ENCODE measurements at regions not wholly inside any gene's neighbourhood (a gene's known extent, or its start where the extent isn't known, plus 50 kb on each side); places are given as distances from the start of the nearest gene placed in this dataset.

DNA sequence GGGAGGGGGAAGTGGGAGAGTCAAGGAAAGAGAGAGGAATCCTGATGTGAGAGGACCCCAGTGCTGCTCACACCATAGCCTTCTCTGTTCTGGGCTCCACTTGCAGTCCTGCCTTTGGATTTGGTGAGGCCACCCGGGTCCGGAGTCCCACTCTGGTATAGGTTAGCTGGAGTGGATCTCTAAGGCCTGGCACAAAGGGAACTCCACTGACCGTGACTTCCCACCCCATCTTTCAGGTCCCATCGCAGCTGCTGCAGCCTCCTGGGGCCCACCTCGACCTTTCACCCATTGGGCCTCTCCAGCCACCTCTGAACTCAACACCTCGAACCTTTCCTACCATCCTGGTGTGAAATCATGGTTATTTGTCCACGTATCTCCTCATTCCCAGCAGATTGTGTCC lies 324.4 kb downstream of the MATN1 start:
- no peak overlapping the region for H3K27ac ChIP-seq
- no peak for DNase-seq (ENCODE audit: low spot score in 2 of 2)
- intact Hi-C loops (cut with DNase I) = no loop called here
- no peak overlapping the region for H3K4me3 ChIP-seq
- no peaks in the 10 kb centered on the region for H3K27me3 ChIP-seq
- H3K4me1 ChIP-seq = no peaks in the 10 kb centered on the region
- TF ChIP-seq, protein P1, sequence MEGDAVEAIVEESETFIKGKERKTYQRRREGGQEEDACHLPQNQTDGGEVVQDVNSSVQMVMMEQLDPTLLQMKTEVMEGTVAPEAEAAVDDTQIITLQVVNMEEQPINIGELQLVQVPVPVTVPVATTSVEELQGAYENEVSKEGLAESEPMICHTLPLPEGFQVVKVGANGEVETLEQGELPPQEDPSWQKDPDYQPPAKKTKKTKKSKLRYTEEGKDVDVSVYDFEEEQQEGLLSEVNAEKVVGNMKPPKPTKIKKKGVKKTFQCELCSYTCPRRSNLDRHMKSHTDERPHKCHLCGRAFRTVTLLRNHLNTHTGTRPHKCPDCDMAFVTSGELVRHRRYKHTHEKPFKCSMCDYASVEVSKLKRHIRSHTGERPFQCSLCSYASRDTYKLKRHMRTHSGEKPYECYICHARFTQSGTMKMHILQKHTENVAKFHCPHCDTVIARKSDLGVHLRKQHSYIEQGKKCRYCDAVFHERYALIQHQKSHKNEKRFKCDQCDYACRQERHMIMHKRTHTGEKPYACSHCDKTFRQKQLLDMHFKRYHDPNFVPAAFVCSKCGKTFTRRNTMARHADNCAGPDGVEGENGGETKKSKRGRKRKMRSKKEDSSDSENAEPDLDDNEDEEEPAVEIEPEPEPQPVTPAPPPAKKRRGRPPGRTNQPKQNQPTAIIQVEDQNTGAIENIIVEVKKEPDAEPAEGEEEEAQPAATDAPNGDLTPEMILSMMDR (IDR thresholded peaks at IDR 0.05) = no peak
- H3K9me3 ChIP-seq = no peaks in the 10 kb centered on the region
- no peaks in the 10 kb centered on the region for H3K36me3 ChIP-seq

DNA sequence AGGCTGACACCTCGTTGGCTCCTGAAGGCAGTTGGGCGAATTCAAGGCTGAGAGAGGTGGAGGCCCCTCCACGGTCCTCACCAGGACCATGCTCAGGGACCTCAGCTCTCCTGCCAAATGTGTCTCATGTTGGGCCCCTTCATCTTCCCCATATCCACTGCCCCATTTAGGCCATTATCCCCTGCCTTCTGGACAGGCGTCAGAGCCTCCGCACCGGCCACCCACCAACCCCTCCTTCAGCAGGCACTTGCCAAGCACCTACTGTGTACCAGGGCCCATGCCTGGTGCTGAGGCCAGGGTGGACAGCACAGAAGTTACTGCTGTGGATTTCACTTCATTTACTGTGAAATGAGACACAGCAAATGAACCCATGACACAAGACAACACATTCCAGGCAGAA lies 325.8 kb downstream of the MATN1 start:
- no peak overlapping the region for H3K4me3 ChIP-seq
- no peaks in the 10 kb centered on the region for H3K36me3 ChIP-seq
- H3K27ac ChIP-seq = no peak overlapping the region
- H3K27me3 ChIP-seq = no peaks in the 10 kb centered on the region
- H3K9me3 ChIP-seq = no peaks in the 10 kb centered on the region
- TF ChIP-seq, protein P1 (IDR thresholded peaks at IDR 0.05) = no peak
- intact Hi-C loops (cut with DNase I) = no loop called here
- H3K4me1 ChIP-seq = no peaks in the 10 kb centered on the region
- no peak for DNase-seq (ENCODE audit: low spot score in 2 of 2)

DNA sequence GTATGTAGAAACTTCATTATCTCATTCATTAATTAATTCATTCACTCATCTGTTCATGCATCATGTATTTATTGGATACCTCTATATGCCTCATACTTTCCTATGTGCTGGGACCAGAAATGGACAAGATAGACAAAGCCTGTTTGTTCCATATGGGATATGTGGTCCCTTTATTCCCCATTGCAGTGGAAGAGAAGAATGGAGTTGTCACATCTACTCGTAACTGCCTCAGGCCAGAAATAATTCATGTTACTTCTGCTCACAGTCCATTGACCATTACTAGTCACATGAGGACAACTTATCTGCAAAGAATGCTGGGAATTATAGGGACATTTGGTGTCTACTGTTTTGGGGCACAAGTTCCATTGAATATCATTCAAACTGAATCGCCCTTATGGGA lies 327.8 kb downstream of the MATN1 start:
- no peak for DNase-seq (ENCODE audit: low spot score in 2 of 2)
- Histone ChIP-seq H3K27me3 (no peaks in the 10 kb centered on the region), H3K4me3 (no peak overlapping the region), H3K36me3 (no peaks in the 10 kb centered on the region), H3K4me1 (no peaks in the 10 kb centered on the region), H3K27ac (no peak overlapping the region), H3K9me3 (no peaks in the 10 kb centered on the region)
- TF ChIP-seq, protein P1 (IDR thresholded peaks at IDR 0.05) = no peak
- intact Hi-C loops (cut with DNase I) = no loop called here

DNA sequence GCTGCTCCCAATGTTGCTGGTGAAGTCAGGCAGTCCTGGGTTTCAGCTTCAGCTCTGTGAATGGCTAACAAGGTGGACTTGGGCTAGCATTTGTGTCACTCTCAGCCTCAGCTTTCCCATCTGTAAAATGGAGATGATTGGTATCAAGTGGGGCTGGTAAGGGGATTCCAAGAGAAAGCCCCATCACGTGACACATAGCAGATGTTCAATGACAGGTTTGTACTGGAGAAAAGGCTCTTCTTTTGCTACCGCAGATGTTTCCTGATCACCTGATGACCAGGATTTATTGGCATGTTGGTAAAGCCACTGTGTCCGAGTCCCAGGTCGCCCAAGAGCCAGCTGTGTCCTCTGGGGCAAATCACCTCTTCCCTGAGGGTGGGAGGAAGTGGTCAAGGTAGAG lies 335.0 kb downstream of the MATN1 start:
- TF ChIP-seq, protein P1 (IDR thresholded peaks at IDR 0.05) = no peak
- Histone ChIP-seq H3K4me3 (no peak overlapping the region), H3K36me3 (no peaks in the 10 kb centered on the region), H3K27ac (no peak overlapping the region), H3K9me3 (no peaks in the 10 kb centered on the region), H3K4me1 (no peaks in the 10 kb centered on the region), H3K27me3 (no peaks in the 10 kb centered on the region)
- peak in 1 of 2 donors; percentile 38 for DNase-seq (ENCODE audit: low spot score in 2 of 2)
- intact Hi-C loops (cut with DNase I) = no loop called here

DNA sequence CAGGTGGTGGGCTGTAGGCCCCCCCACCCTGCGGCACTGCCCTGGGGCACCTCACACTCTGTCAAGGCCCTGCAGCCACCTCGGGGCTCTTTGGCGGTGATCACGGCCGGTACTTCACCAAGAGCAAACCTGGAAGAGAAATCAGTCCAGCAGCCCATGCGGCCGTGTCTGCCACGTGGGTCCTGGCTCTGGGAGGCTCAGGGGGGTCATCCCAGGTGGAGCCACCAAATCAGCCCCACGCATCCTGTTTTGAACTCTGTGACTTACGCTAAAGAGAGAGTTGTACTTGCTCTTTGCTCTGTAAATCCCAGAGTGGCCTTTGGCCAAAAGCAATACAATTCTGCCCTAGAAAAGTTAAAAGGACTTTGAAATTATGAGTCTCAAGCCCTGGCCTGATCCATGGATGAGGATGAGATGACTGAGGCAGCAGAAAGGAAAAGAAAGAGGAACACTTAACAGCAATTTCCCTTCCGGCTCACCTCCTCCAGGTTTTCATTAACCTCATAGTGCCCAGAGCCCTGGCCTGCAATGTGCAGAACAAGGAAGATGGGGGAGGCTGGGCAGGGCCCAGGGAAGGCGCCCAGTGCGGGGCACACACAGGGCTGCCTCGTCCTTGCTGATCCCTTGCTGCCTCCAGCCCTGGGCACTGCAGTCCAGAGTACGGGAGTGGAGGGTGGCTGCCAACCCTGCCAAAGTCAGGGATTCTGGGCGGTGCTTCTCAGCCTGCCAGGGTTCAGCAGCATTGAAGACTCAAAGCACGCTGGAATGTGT lies 337.0 kb downstream of the MATN1 start:
- H3K27ac ChIP-seq = no peak overlapping the region

More for the DNA sequence above, 337.0 kb downstream of the MATN1 start:
- Histone ChIP-seq H3K9me3 (no peaks in the 10 kb centered on the region), H3K36me3 (no peaks in the 10 kb centered on the region), H3K4me3 (no peak overlapping the region), H3K4me1 (no peaks in the 10 kb centered on the region), H3K27me3 (no peaks in the 10 kb centered on the region)
- TF ChIP-seq, protein P1 (IDR thresholded peaks at IDR 0.05) = no peak
- intact Hi-C loops (cut with DNase I) = no loop called here
- DNase-seq (ENCODE audit: low spot score in 2 of 2) = peak in 1 of 2 donors; percentile 41
